ENCODE measurements at regions not wholly inside any gene's neighbourhood (a gene's known extent, or its start where the extent isn't known, plus 50 kb on each side); places are given as distances from the start of the nearest gene placed in this dataset.

GRCh38 chr1:232893481-232894313, 56.7 kb upstream of the NTPCR start:
- TF ChIP-seq CTCF (IDR thresholded peaks at IDR 0.05; ENCODE audit: low read depth, low read length) (no peak), EZH2phosphoT487 (IDR thresholded peaks at IDR 0.05; ENCODE audit: low read depth) (no peak)

Data from OCI-LY3 (cell line).